HFF-Myc (cell line): ENCODE measurements at regions not wholly inside any gene's neighbourhood (a gene's known extent, or its start where the extent isn't known, plus 50 kb on each side); places are given as distances from the start of the nearest gene placed in this dataset.

Source experiments
- DNase-seq: peaks from one replicate; pipeline ENCODE4 v3.0.0-alpha.2; 2011; ENCODE audit warnings: low read depth; ENCODE audit errors: extremely low read depth
- H3K4me3 ChIP-seq: replicated peaks from 2 replicates; pipeline ENCODE4 v1.5.1; 2011; ENCODE audit warnings: low read depth, mild to moderate bottlenecking, control low read depth, low read length
- CTCF ChIP-seq: IDR thresholded peaks from 2 replicates; pipeline ENCODE4 v1.5.1; 2012; ENCODE audit warnings: mild to moderate bottlenecking, low read depth, low read length, control low read depth; ENCODE audit errors: missing control alignments

- no peak for TF ChIP-seq CTCF
- DNase-seq = no peak
- H3K4me3 ChIP-seq = no peak overlapping the region
These were observed 952.5 kb downstream of the CDH8 start for GRCh38 chr16:61083711-61084110.

GRCh38 chr16:61074324-61074723 is 961.9 kb downstream of the CDH8 start:
- no peak for TF ChIP-seq CTCF
- no peak for DNase-seq
- no peak overlapping the region for H3K4me3 ChIP-seq

- no peak overlapping the region for H3K4me3 ChIP-seq
- TF ChIP-seq CTCF = no peak
- no peak for DNase-seq
These were observed 978.6 kb downstream of the CDH8 start for GRCh38 chr16:61057635-61058034.

DNA sequence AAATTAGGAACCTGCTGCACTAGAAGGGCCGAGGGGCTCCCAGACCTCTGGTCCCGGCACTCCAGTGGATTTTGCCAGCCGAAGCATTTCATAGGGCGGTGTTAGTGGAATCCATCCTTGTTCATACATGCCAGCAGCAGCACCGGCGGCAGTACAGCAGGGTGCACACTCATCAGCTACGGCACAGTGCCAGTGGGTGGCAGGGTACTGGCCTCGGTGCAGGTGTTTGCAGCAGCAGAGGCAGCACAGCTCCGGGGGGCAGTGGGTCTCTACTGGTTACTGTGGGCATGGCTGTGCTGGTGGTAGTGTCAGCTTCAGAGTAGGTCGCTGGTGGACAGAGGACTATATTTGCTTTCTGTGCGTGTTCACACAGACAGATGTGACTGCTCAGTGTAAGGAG is 985.7 kb downstream of the CDH8 start:
- TF ChIP-seq CTCF = no peak
- DNase-seq = no peak
- no peak overlapping the region for H3K4me3 ChIP-seq

DNA sequence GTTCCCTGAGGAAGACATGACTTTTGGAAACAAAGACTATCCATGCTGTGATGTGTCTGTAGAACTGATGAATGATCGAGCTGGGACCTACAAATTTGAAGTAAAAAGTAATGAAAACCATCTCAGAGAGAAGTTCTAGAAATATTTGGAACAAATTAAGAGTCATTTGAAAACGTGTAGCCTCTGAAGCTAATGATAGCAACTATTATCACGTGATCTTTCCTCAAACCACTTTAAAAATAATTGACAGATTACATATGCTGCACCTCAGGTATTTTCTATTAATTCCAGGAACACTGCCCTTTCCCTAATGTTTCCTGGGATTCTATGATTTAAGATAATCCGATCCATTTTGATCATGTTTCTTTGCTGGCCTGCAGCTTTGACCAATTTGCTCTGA is 990.3 kb downstream of the CDH8 start:
- TF ChIP-seq CTCF = no peak
- no peak overlapping the region for H3K4me3 ChIP-seq
- DNase-seq = no peak

- H3K4me3 ChIP-seq = no peak overlapping the region
- TF ChIP-seq CTCF = no peak
- DNase-seq = no peak
These were observed 993.5 kb downstream of the CDH8 start for GRCh38 chr16:61042737-61043136.

GRCh38 chr16:61030616-61031015 is 1005.6 kb downstream of the CDH8 start:
- no peak for TF ChIP-seq CTCF
- no peak for DNase-seq
- H3K4me3 ChIP-seq = no peak overlapping the region
